Body of pancreas (tissue), 4 donors: ENCODE measurements at regions not wholly inside any gene's neighbourhood (a gene's known extent, or its start where the extent isn't known, plus 50 kb on each side); places are given as distances from the start of the nearest gene placed in this dataset.

Experiments
- CTCF ChIP-seq, 7 experiments: fragments of 450-650 bp in 4 of 7; fragments of 200-600 bp in 3 of 7; sonication (generic) in 3 of 7; IDR thresholded peaks; one replicate each; pipeline ENCODE4 v1.5.1; 2016 to 2019; ENCODE audit warnings: antibody characterized with exemption in 7 of 7
- POLR2A ChIP-seq, 3 donors: fragments of 450-650 bp; IDR thresholded peaks; one replicate each; pipeline ENCODE4 v1.6.1; 2016; ENCODE audit warnings: antibody characterized with exemption in 3 of 3, mild to moderate bottlenecking in 2 of 3

GRCh38 chr6:149186873-149187272, 130.6 kb upstream of the TAB2 start:
- TF ChIP-seq CTCF (IDR thresholded peaks at IDR 0.05) (no peak), POLR2A (IDR thresholded peaks at IDR 0.05) (no peak)
